Left lung (tissue), 4 donors: ENCODE measurements at regions not wholly inside any gene's neighbourhood (a gene's known extent, or its start where the extent isn't known, plus 50 kb on each side); places are given as distances from the start of the nearest gene placed in this dataset.

Experiments used
- ATAC-seq: fragments of 200-7000 bp; cut with Tn5 transposase; one replicate; pipeline ENCODE4 v1.9.1; 2020; ENCODE audit warnings: moderate library complexity
- DNase-seq, 4 donors: peaks; one replicate each; pipeline ENCODE4 v3.0.0-alpha.2; 2013 to 2020
- H3K27ac ChIP-seq, 2 donors: fragments of 200-600 bp; sonication (generic) in 1 of 2; one replicate each; pipeline versions ENCODE4 v1.5.0 to v1.8.0; 2020 to 2021
- H3K27me3 ChIP-seq, 2 donors: fragments of 200-600 bp; sonication (generic) in 1 of 2; one replicate each; pipeline versions ENCODE4 v1.5.0 to v1.8.0; 2020 to 2021
- H3K36me3 ChIP-seq, 2 donors: fragments of 200-600 bp; sonication (generic) in 1 of 2; one replicate each; pipeline versions ENCODE4 v1.5.0 to v1.8.0; 2020 to 2021
- H3K4me1 ChIP-seq, 2 donors: fragments of 200-600 bp; one replicate each; pipeline ENCODE4 v1.8.0; 2021
- H3K4me3 ChIP-seq, 2 donors: fragments of 200-600 bp; sonication (generic) in 1 of 2; one replicate each; pipeline versions ENCODE4 v1.5.0 to v1.8.0; 2020 to 2021; ENCODE audit warnings: mild to moderate bottlenecking in 1 of 2
- H3K9me3 ChIP-seq, 2 donors: fragments of 200-600 bp; sonication (generic) in 1 of 2; one replicate each; pipeline versions ENCODE4 v1.5.0 to v1.8.0; 2020 to 2021
- intact Hi-C, 2 donors: fragments of 100-400 bp; cut with DNase I; formaldehyde crosslinking; loops; one replicate each; pipeline versions ENCODE4 v1.11.2 to v1.14.2; 2022
- TF ChIP-seq, protein P1 (sequence below), 2 donors: fragments of 200-600 bp; sonication (generic) in 1 of 2; IDR thresholded peaks; one replicate each; pipeline versions ENCODE4 v1.5.0 to v1.8.0; 2021; ENCODE audit warnings: antibody characterized with exemption in 2 of 2
- donor health status: DM: no; HTN: yes; CAD: no.
- donor health status: DM: no; HTN: no; CAD: no.

DNA sequence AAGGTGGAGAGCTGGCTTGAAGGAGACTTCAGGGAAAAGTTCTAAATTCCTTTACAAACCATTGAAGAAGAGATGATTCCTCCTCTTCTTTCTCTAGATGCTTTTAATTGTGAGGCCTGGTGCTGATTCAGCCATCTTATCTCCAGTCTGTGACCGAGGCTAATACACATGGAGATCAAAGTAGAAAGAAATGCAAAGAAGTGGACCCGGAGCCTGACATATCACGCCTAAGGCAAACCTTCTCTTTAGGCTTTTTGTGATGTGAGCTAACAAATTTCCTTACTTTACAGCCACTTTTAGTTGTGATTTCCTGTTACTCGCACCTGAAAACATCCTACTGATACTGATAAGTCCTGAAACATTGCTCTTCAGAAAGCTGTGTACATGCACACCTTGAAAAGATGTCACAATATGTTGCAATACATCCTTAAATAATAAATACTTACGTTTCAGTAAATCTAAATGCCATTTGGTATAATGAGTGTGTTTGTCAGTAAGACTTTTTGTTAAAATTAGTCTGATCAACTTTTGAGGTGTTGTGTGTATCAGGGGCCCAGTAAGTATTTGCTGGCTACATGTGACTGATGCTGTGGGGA is 192.4 kb downstream of the BAMBI start:
- Histone ChIP-seq H3K4me3 (no peak overlapping the region), H3K4me1 (no peaks in the 10 kb centered on the region), H3K36me3 (no peaks in the 10 kb centered on the region), H3K27me3 (no peaks in the 10 kb centered on the region), H3K27ac (no peak overlapping the region), H3K9me3 (no peaks in the 10 kb centered on the region)
- TF ChIP-seq, protein P1, sequence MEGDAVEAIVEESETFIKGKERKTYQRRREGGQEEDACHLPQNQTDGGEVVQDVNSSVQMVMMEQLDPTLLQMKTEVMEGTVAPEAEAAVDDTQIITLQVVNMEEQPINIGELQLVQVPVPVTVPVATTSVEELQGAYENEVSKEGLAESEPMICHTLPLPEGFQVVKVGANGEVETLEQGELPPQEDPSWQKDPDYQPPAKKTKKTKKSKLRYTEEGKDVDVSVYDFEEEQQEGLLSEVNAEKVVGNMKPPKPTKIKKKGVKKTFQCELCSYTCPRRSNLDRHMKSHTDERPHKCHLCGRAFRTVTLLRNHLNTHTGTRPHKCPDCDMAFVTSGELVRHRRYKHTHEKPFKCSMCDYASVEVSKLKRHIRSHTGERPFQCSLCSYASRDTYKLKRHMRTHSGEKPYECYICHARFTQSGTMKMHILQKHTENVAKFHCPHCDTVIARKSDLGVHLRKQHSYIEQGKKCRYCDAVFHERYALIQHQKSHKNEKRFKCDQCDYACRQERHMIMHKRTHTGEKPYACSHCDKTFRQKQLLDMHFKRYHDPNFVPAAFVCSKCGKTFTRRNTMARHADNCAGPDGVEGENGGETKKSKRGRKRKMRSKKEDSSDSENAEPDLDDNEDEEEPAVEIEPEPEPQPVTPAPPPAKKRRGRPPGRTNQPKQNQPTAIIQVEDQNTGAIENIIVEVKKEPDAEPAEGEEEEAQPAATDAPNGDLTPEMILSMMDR (IDR thresholded peaks at IDR 0.05), result no peak
- intact Hi-C loops, result no loop called here
- no peak for DNase-seq
- ATAC-seq, result no peak

DNA sequence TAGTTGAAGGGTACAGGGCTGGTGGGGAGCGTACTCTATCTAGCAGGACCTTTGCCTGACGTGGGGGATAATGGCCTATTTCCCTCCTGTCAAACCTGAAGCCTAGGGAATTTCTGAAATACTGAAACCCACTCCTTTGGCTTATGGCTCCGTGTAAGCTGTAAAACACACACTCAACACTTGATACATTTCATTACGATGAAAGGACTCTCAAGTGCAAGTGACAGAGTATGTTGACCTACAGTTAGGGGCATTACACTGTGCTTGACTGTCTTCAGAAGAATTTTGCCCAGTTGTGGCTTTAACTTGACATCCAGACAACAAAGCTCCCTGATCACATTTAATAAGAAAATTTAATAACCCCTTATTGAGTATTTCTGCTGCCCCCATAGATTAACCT is 194.3 kb downstream of the BAMBI start:
- H3K9me3 ChIP-seq, result no peaks in the 10 kb centered on the region
- intact Hi-C loops, result no loop called here
- H3K36me3 ChIP-seq, result no peaks in the 10 kb centered on the region
- no peak for DNase-seq
- H3K4me1 ChIP-seq, result no peaks in the 10 kb centered on the region
- peak; percentile 80 for ATAC-seq
- no peak overlapping the region for H3K4me3 ChIP-seq
- TF ChIP-seq, protein P1 (IDR thresholded peaks at IDR 0.05), result no peak
- H3K27me3 ChIP-seq, result no peaks in the 10 kb centered on the region
- H3K27ac ChIP-seq, result no peak overlapping the region

DNA sequence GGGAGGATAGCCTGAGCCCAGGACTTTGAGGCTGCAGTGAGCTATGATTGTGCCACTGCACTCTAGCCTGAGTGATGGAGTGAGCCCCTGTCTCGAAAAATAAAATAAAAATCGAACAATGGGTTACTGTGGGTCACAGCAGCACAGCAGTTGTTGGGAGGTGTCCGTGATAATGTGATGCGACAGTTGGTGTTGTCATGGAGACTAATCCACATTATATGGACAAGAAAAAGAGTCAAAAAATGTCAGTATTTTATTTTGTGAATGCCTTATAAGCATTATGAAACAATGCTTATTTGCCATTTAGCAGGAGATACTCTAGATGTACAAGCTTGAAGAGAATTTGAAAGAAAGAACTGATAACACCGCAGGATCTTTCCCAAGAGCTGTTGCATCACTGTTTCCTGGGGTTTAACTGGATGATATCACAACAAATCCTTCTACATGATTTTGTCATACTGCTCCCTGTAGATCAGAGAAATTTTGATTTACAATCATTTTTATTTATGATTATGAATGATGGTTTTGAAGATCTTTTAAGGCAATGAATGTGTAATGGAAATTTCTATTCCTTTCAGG is 195.4 kb downstream of the BAMBI start:
- ATAC-seq, result no peak
- no peak for DNase-seq

DNA sequence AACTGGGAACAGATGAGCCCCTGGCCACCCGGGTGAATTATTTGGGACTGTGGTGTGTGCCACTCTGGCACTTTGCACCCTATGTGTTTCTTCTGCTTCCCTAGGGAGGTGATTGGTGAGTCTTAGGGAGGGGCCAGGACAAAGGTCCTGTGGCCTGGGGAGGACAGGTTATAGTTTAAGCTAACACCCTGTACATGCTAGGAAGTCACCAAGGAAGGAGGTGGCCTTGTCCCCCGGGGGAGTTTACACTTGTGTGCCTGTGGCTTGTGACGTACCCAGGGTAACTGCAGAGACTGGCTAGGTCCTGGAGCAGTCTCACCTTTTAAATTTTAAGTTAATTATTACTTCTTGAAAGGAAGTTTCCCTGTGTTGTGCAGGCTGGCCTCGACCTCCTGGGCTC is 196.2 kb downstream of the BAMBI start:
- Histone ChIP-seq H3K4me1 (no peaks in the 10 kb centered on the region), H3K27me3 (no peaks in the 10 kb centered on the region), H3K27ac (no peak overlapping the region), H3K4me3 (no peak overlapping the region), H3K36me3 (no peaks in the 10 kb centered on the region), H3K9me3 (no peaks in the 10 kb centered on the region)
- TF ChIP-seq, protein P1 (IDR thresholded peaks at IDR 0.05), result no peak
- intact Hi-C loops, result no loop called here
- ATAC-seq, result no peak
- DNase-seq, result no peak

More for the DNA sequence above, 195.4 kb downstream of the BAMBI start:
- intact Hi-C loops, result no loop called here
- Histone ChIP-seq H3K36me3 (no peaks in the 10 kb centered on the region), H3K4me1 (no peaks in the 10 kb centered on the region), H3K27ac (no peak overlapping the region), H3K9me3 (no peaks in the 10 kb centered on the region), H3K27me3 (no peaks in the 10 kb centered on the region), H3K4me3 (no peak overlapping the region)
- TF ChIP-seq, protein P1 (IDR thresholded peaks at IDR 0.05), result no peak

DNA sequence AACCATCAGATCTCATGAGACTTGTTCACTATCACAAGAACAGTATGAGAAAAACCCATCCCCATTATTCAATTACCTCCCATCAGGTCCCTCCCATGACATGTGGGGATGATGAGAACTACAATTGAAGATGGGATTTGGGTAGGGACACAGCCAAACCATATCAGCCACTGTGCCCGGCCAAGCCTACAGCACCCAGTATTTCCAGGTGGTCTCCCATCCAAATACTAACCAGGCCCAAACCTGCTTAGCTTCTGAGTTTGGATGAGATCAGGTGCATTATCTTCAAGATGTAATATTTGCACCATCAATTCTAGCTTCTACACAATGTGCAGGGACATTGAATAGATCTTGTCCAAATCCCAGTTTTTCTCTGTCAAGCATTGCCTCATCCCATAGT is 196.9 kb downstream of the BAMBI start:
- no peak for ATAC-seq

More for the DNA sequence above, 196.9 kb downstream of the BAMBI start:
- Histone ChIP-seq H3K27ac (no peak overlapping the region), H3K9me3 (no peaks in the 10 kb centered on the region), H3K4me3 (no peak overlapping the region), H3K36me3 (no peaks in the 10 kb centered on the region), H3K4me1 (no peaks in the 10 kb centered on the region), H3K27me3 (no peaks in the 10 kb centered on the region)
- no peak for DNase-seq
- intact Hi-C loops, result no loop called here
- TF ChIP-seq, protein P1 (IDR thresholded peaks at IDR 0.05), result no peak
